CD4-positive, alpha-beta T cell treated with Interleukin-15 for 1 hour (primary cell): ENCODE measurements at regions not wholly inside any gene's neighbourhood (a gene's known extent, or its start where the extent isn't known, plus 50 kb on each side); places are given as distances from the start of the nearest gene placed in this dataset.

ENCODE experiments used
- DNase-seq: peaks from one replicate; pipeline ENCODE4 v3.0.0-alpha.2; 2020

DNA sequence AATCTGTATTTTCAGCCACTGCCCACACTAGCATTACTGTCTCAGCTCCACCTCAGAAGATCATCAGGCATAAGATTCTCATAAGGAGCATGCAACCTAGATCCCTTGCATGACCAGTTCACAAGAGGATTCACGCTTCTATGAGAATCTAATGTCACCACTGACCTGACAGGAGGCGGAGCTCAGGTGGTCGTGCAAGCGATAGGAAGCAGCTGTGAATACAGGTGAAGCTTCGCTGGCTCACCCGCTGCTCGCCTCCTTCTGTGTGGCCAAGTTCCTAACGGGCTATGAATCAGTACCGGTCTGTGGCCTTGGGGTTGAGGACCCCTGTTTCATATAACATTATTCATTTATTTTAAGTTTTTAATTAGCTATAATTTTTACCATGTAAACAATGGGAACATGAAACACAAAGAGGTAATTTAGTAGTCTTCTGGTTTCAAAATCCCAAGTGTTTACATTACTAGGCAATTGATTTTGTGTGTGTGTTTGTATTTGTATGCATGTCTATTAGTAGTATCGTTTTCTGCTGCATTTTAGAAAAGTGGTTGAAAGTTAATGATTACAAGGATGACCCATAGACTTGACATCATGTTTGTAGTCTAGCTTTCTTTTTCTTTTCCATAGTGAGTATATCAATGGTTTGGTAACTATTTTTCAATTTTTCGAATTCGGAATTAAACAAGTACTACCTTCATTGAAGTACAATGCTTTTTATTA lies 159.4 kb downstream of the TENT4A start:
- DNase-seq, result no peak

DNA sequence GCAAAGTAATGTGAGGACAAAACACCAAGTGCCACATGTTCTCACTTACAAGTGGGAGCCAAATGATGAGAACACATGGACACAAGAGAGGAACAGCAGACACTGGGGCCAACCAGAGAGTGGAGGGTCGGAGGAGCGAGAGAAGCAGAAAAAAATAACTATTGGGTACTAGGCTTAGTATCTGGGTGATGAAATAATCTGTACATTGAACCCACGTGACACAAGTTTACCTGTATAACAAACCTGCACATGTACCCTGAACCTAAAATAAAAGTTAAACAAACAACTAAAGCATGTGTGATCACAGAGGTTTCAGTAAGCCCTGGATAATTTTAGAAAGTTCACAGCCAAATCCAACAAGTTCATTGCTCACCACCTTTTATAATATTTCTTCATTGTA lies 160.1 kb downstream of the TENT4A start:
- no peak for DNase-seq

DNA sequence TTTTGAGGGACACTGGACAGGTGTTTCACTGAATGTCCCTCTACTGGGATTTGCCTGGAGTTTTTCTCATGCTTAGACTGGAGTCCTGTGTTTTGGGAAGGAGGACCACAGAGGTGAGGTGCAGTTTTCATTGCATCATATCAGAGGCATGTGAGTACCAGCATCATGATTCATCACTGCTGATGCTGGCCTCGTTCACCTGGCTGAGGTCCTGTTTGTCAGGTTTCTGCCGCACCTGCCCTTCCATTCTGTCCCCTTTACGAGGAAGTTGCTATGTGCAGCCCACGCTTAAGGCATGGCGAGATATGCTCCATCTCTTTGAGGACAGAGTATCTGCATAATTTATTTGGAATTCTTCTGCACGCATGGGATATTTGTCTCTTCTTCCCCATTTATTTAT lies 162.1 kb downstream of the TENT4A start:
- DNase-seq, result no peak

DNA sequence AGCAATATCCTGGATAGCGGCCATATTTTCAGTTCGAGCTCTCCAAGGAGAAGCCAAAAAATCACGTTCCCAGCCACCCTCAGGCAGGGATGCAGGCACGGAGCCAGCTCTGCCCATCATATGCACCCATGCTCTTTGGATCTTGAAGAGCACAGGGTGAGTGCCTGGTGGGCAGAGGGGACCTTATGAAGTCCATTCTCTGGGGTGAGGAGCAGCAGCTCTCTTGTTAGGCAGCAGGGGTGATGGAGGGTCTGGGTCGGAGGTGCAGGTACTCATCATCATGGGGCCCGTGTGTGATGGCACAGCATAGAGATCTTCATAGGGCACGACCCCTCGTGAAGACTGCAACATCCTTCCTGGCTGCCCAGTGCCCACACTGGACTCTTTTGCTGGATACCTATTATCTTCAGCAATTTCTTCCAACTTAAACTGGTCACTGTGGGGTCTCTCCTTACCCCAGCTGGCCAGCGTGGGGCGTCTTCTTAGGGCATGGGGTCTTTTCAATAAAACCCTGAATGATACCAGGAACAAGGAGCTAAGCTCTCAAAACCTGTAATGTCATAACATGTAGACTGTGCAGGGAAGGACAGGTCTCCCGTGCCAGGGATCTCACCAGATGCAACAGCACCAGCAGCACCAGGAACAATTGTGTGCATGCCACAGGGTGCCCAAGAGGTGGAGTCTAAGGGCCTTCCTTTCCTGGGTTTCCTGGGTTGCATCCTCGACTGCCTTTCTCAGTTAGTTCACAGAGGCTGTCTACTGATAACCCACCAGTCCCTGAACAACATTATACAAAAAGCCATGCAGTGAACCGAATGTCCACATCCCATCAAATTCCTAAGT lies 165.0 kb downstream of the TENT4A start:
- no peak for DNase-seq

DNA sequence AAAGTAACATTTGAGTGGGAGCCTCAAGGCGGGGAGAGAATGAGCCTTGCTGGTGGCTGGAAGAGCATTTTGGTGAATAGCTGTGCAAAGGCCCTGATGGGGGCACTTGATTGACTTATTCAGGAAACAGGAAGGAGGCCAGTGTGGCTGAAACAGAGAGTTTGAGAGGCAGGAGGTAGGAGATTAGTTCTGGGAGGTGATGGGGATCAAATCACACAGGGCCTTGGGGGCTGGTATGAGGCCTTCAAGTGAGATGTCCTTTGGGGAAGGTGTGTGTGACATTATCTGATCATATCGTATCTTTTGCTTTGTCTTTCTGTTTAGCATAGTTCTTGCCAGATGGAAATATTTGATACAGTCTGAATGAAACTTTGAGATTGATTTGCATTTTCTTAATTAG lies 172.3 kb downstream of the TENT4A start:
- DNase-seq, result no peak

DNA sequence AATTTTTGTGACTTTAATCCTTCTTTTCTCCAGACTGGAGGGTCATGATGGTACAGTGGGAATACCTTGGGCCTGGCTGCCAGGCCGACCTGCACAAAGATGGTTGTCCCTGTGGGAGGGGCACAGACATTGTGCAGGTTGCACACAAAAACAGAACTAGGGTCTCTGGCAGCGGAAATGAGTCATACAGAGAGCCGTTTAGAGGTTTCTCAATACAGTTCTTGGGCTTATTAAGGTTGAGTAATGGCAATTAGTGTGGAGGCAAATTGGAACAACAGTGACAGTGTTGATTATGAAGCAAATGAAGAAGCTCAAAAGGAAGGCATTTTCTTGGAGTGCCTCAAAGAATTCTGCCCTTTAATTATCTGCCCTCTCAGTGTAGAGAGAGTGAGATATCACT lies 173.6 kb downstream of the TENT4A start:
- no peak for DNase-seq

DNA sequence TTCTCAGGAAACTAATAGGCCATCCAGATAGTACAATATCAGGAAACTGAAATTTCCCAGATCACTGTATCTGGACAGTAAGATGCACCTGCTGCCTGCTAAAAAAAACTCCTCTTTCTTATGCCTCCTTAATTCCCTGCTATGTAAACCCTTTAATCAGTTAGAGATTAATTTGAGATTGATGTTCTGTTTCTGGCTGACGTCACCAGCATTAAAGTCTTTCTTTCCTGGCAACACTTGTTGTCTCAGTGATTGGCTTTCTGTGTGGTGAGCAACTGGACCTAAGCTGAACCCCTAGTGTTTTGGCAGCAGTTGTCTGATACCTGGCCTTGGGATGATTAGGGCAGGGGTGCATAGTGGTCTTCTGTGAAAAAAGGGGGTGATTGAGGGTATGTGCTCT lies 175.8 kb downstream of the TENT4A start:
- DNase-seq, result no peak

DNA sequence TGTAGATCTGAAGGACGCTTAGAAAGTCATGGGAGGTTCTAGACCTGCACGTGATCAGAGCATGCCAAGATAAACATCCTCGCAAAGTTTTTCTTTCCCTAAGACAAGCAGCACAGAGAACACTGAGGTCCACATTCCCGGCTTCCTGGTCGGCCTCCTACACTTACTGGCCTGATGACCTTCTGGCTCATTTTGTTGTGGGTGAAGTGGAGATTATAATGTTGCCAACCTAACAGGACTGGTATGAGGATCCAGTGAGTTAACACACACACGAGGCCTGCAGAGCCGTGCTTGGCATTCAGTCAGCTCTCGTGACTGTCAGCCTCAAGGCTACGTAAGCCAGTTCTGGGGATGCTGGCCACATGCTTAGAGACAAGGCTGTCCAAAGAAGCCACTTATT lies 186.0 kb downstream of the TENT4A start:
- DNase-seq, result no peak

DNA sequence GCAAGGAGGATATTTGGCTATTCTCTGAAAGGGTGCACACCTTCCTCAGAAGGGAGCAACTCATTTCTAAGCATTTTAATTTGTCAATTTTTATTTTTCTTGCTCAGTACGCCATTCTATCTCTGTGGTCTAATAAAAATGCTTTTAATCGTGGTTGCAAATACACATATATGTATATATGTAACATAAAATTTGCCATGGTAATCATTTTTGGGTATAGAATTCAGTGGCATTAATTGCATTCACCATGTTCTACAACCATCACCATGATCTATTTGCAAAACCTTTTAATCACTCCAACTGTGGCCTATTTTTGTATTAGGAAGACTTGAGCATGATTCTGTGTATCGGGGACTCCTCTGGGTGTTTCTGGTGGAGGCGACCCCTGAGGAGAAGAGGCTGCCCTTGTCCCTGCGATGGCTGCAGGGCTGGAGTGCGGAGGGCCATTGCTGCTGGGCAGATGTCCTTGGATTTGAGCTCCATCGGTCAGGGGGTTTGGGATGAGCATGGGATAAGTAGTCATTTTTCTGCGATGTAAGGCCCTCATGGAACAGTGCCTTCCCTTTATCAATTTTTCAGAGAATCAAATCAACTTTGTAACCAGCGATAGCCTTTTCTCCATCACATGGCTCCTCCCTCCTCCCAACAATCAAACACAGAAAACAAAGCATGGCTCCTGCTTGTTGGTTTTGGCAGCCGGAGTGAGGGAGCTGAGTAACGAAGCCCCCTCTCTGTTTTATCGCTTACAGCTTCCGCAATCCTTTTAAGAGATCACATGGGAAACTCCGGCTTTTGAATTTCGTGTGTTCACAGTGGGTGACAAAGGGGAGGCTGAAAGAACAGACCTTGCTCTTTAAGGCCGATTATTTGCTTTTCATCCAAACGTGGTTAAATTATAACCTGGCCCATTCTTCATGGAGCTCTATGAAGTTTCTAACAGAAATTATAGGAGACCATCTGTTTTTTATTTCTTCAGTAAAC lies 187.3 kb downstream of the TENT4A start:
- no peak for DNase-seq

DNA sequence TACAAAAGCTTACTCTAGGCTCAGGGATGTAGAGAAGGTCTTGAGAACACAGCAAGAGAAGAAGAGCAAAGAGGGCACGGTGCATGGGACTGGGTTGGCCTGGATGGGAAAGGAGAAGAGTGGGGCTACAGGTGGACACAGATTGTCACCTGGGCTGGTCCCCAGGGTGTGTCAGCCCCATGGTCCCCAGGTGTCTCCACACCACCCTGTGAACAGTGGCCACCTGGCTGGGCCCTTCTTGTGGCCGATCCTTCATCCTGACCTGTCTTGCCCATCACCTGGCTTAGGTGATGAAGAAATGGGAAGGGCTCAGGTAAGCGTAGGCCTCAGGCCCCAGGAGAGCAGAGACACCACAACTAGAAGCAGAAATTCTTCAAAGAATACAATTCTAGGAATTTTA lies 188.9 kb downstream of the TENT4A start:
- no peak for DNase-seq

DNA sequence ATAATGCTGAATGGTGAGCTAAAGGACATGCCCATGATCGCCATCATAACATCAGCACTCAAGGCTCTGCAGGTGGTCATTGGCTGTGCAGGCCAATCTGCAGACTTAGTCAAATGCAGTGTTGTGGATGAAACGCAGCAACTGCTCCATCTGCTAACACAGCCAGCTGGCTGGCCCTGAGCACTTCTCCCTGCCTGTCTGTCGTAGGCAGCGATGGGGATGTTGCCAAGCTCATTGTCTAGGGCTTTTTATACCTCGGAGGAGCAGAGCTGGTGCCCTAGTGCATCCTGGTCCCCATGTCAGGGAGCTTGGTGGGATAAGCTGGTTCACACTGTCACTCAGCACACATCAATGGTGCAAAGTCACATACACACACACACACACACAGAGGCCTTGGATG lies 189.4 kb downstream of the TENT4A start:
- no peak for DNase-seq

DNA sequence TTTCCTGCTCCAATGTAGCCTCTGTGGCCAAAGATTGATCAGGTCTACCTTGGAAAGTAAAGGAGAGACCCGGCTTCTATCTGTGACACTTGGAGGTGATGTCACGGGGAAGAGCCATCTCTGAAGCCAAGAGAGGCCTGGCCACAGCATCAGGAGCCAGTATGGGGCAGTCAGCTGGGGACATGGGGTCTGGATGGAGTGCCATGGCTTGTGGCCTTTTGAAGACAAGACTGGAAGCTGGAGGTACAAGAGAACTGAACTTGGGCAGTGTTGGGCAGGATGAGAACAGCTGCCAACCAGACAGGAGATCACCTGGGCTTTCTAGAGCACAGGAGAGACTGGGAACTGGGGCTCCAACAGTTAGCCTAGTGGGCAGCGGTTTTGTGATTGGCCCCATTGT lies 190.7 kb downstream of the TENT4A start:
- no peak for DNase-seq

DNA sequence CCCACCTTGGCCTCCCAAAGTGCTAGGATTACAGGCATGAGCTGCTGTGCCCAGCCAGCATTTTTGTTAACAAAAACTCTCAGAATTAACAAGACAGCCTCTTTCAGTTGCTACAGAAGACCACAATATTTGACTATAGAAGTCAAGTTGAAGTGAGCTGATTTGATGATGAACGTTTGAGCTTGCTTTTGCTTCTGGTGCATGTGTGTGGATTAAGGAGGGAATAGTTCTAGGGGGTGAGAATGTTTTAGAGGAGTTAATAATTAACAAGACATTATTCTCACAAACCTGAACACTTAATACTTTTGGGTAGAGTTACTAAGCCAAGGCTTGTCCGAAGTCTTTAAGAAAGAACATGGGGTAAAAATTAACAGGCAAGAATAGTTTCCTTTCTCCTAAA lies 191.6 kb downstream of the TENT4A start:
- no peak for DNase-seq

DNA sequence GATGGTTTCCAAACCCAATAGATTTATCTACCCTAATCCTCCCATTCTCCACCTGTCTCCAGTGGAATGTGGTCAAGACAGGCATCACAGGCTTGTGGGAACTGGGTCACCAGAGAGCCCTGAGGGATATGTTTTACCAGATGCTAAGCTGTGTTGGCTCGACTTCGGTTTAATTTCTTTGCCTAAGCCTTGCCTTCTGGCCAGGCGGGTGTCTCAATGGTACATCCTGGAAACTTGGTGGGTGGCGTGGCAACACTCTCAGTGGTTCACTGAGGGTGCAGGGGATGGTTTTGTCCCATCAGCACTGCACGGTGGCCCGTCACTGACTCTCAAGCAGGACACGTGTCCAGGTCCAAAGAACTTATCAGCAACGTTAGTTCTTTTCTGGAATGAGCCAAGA lies 192.2 kb downstream of the TENT4A start:
- DNase-seq, result no peak

DNA sequence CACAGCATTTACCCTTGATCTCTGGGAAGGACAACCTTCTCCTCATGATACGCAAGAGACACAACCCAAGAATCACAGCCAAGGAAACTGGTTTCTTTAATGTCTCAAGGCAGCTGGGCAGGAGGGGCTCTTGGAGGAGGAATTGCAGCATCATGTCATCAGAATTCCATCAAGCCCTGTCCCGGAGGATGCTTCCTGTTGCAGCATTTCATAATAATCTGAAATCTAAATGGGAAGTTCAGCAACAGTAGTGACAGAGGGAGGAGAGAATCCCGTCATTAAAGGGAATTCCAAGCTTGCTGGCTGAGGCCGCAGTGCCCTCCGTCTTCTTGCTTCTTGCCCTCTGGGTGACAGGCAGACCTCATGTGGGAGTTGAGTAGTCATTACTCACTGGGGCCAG lies 192.7 kb downstream of the TENT4A start:
- DNase-seq, result no peak

DNA sequence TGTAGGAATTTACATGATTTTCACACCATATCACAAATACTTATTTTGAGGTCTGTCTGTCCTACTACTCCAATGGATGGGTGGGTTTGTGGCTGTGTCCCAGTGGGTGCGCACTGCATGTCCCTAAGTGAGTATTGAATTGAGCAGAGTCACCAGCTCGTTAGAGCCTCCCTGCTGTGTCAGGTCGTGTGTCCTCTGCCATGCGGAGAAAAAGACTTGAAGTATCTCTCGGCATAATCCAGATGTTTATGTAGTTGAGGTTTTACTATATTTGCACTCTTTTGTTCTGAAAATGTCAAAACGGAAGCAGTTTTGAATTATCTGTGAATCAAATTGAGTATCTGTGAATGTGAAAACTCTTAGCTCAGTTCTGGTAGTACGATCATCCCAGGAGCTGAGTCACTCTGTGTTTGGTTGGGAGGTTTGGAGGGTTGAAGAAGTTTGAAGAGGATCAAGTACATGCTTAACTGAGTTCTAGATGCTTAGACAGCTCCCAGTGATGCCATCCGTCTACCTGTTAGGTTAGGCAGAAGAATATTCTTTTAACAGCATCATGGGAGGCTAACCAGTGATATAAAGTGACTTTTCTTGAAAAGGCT lies 194.2 kb downstream of the TENT4A start:
- no peak for DNase-seq

DNA sequence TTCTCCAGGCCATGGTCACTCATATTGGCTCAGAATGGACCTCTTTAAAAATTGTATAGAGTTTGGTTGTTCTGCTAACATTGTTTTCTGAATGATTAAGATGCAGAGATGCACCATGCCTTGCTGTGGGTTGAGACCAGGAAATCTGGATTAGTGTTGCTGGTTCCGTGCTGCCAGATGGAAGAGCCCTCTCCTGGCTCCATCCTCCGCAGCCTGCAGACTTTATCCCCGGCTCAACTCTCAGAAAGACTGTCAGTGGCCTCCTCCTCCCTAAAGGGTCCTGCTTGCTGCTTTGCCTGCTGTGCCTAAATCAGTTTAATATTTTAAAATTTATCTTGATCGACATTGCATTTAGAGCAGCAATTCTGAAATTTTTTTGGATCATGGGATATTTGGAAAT lies 196.7 kb downstream of the TENT4A start:
- no peak for DNase-seq

DNA sequence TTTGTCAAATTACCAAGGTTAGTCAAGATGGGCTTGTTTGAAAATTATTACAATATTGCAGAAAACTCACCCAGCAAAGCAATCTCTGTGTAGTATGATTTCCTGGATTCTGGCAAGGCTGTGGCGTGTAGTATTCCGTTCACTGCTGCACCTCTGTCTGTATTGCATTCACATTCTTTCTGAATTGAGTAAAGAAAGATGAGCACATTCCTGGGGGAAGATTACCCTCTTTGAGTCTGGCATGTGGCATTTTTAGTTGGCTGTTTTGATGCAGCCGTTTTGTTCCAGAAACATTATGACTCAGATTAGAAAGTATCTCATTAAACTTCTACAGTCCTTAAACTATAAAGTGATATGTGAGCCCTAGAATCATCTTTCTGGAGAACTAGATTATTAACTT lies 197.7 kb downstream of the TENT4A start:
- no peak for DNase-seq

DNA sequence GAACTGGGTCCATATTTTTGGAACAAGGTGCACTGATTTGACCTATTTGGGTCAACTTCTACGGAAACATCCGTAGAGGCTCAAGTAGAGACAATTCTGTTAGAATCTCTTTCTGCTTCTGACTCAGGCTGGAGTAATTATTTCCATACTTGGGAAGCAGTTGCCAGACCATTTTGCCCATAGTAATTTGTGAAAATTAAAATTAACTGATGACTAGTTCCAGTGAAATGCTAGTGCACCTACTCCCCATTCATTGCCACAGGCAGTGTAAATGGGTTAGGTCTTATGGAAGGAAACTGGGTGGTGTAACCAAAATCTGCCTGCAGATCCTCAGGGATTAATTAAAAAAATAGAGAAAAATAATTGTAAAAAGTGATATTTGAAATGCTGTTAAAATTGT lies 201.1 kb downstream of the TENT4A start:
- DNase-seq, result no peak

DNA sequence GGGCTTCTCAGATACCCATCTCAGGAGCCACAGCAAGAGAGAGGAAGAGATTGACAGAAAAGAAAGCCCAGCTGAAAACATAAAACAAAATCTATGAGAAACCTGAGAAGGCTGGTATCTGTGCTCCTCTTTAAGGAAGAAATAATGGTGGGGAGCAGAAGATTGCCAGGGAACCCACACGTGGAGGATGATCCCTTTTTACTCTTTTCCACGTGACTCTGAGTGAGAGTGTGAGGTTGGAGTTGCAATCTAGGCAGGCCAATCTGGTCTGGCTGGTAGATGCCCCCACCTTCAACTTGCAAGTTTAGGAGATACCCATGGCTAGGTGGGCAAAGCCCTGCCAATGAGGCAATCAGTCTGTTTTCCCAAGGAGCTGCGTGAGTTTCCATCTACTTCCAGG lies 202.3 kb downstream of the TENT4A start:
- no peak for DNase-seq

DNA sequence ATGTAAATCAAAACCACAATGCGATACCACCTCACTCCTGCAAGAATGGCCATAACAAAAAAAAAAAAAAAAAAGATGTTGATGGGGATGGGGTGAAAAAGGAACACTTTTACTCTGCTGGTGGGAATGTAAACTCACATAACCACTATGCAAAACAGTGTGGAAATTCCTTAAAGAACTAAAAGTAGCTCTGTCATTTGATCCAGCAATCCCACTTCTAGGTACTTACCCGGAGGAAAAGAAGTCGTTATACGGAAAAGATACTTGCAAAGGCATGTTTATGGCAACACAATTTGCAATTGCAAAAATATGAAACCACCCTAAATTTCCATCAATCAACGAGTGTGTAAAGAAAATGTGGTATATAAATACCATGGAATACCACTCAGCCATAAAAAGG lies 205.0 kb downstream of the TENT4A start:
- DNase-seq, result no peak

DNA sequence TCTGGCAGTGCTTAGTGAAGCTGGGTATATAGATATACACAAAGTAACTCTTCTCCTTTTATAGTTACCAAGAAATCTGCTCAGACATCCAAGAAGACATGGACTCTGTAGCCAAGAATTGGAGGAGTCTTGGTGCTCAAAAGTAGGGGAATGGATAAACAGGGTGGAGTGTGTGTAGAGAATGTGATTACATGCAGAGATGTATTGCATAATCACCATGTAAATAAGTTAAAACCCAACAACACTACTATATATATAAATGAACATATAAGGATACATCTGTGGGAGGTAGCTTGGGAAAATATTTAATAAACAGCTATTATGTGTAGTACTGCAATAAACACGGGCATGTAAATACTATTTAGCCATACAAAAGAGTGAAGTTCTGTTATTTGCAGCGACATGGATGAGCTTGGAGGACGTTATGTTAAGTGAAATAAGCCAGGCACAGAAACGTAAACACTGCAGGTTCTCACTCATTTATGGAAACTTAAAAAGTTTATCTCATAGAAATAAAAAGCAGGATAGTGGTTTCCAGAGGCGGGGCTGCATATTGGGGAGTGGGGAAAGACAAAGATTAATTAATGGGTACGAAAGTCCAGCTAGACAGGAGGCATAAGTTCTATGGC lies 207.5 kb downstream of the TENT4A start:
- DNase-seq, result no peak
